HG03095 (cell line): ENCODE measurements at regions not wholly inside any gene's neighbourhood (a gene's known extent, or its start where the extent isn't known, plus 50 kb on each side); places are given as distances from the start of the nearest gene placed in this dataset.

Experiments
- ATAC-seq: cut with Tn5 transposase; IDR thresholded peaks from one replicate; pipeline ENCODE4 v1.9.1; 2021; ENCODE audit warnings: moderate library complexity; ENCODE audit not compliant: unreplicated experiment

GRCh38 chr1:232522189-232522588 is 107.7 kb downstream of the SIPA1L2 start:
- no peak for ATAC-seq

- no peak for ATAC-seq
These were observed 108.3 kb downstream of the SIPA1L2 start for GRCh38 chr1:232521660-232522059.

- no peak for ATAC-seq
These were observed 110.7 kb downstream of the SIPA1L2 start for GRCh38 chr1:232519186-232519585.

GRCh38 chr1:232518349-232518748 is 111.6 kb downstream of the SIPA1L2 start:
- no peak for ATAC-seq

- ATAC-seq = no peak
These were observed 112.7 kb downstream of the SIPA1L2 start for GRCh38 chr1:232517204-232517603.

- no peak for ATAC-seq
These were observed 114.2 kb downstream of the SIPA1L2 start for GRCh38 chr1:232515706-232516105.

- no peak for ATAC-seq
These were observed 117.2 kb downstream of the SIPA1L2 start for GRCh38 chr1:232512712-232513111.

GRCh38 chr1:232511172-232511571 is 118.8 kb downstream of the SIPA1L2 start:
- ATAC-seq = no peak

- ATAC-seq = no peak
These were observed 119.4 kb downstream of the SIPA1L2 start for GRCh38 chr1:232510367-232511110.

- no peak for ATAC-seq
These were observed 120.4 kb downstream of the SIPA1L2 start for GRCh38 chr1:232509570-232509969.

- ATAC-seq = no peak
These were observed 121.7 kb downstream of the SIPA1L2 start for GRCh38 chr1:232508130-232508701.

- ATAC-seq = no peak
These were observed 122.4 kb downstream of the SIPA1L2 start for GRCh38 chr1:232507571-232507970.

GRCh38 chr1:232505884-232506283 is 124.0 kb downstream of the SIPA1L2 start:
- no peak for ATAC-seq

GRCh38 chr1:232504651-232505050 is 125.3 kb downstream of the SIPA1L2 start:
- no peak for ATAC-seq

- ATAC-seq = no peak
These were observed 126.4 kb downstream of the SIPA1L2 start for GRCh38 chr1:232503497-232503896.

- no peak for ATAC-seq
These were observed 128.1 kb downstream of the SIPA1L2 start for GRCh38 chr1:232501854-232502253.

GRCh38 chr1:232499188-232499587 is 130.7 kb downstream of the SIPA1L2 start:
- no peak for ATAC-seq

GRCh38 chr1:232493869-232494268 is 136.1 kb downstream of the SIPA1L2 start:
- ATAC-seq = no peak

- ATAC-seq = no peak
These were observed 140.7 kb downstream of the SIPA1L2 start for GRCh38 chr1:232489256-232489655.

- ATAC-seq = no peak
These were observed 142.7 kb downstream of the SIPA1L2 start for GRCh38 chr1:232487236-232487635.

GRCh38 chr1:232486454-232487207 is 143.3 kb downstream of the SIPA1L2 start:
- ATAC-seq = no peak

- no peak for ATAC-seq
These were observed 143.9 kb downstream of the SIPA1L2 start for GRCh38 chr1:232486006-232486405.
